ENCODE measurements at regions not wholly inside any gene's neighbourhood (a gene's known extent, or its start where the extent isn't known, plus 50 kb on each side); places are given as distances from the start of the nearest gene placed in this dataset.

GRCh38 chr5:21680641-21681040 lies 1172.5 kb downstream of the CDH12 start:
- DNase-seq (no peak), ATAC-seq (no peak)
- 84 to 89% methylated on average over 2 of the region's 2 CpGs for WGBS, 2 donors
- Histone ChIP-seq H3K36me3 (no peaks in the 10 kb centered on the region), H3K27ac (no peak overlapping the region), H3K27me3 (no peaks in the 10 kb centered on the region), H3K4me3 (no peak overlapping the region), H3K4me1 (no peaks in the 10 kb centered on the region), H3K9me3 (peaks cover 0 to 2% (median 0%) of the 10 kb centered on the region in 11 donors)
- intact Hi-C loops (cut with DNase I), result no loop called here
- no peak for TF ChIP-seq CTCF (IDR thresholded peaks at IDR 0.05)

- no peak for TF ChIP-seq CTCF (IDR thresholded peaks at IDR 0.05)
- Histone ChIP-seq H3K9me3 (peaks cover 0 to 2% (median 0%) of the 10 kb centered on the region in 11 donors), H3K4me3 (no peak overlapping the region), H3K27me3 (no peaks in the 10 kb centered on the region), H3K27ac (no peak overlapping the region), H3K36me3 (no peaks in the 10 kb centered on the region), H3K4me1 (no peaks in the 10 kb centered on the region)
- no peak for ATAC-seq
- no peak for DNase-seq
- intact Hi-C loops (cut with DNase I), result no loop called here
Measured at GRCh38 chr5:21680196-21680595, 1172.9 kb downstream of the CDH12 start.

- ATAC-seq (no peak), DNase-seq (no peak)
- Histone ChIP-seq H3K27ac (no peak overlapping the region), H3K4me3 (no peak overlapping the region), H3K27me3 (no peaks in the 10 kb centered on the region), H3K9me3 (no peaks in the 10 kb centered on the region), H3K36me3 (no peaks in the 10 kb centered on the region), H3K4me1 (no peaks in the 10 kb centered on the region)
- no peak for TF ChIP-seq CTCF (IDR thresholded peaks at IDR 0.05)
- intact Hi-C loops (cut with DNase I), result no loop called here
- 64 to 70% methylated on average over 1 of the region's 1 CpG for WGBS, 2 donors
Measured at GRCh38 chr5:21678526-21678925, 1174.6 kb downstream of the CDH12 start.

GRCh38 chr5:21672911-21673310 lies 1180.2 kb downstream of the CDH12 start:
- Histone ChIP-seq H3K27me3 (no peaks in the 10 kb centered on the region), H3K4me3 (no peak overlapping the region), H3K36me3 (no peaks in the 10 kb centered on the region), H3K27ac (no peak overlapping the region), H3K4me1 (no peaks in the 10 kb centered on the region), H3K9me3 (no peaks in the 10 kb centered on the region)
- no peak for TF ChIP-seq CTCF (IDR thresholded peaks at IDR 0.05)
- intact Hi-C loops (cut with DNase I), result no loop called here
- DNase-seq (no peak), ATAC-seq (no peak)
- WGBS, 2 donors, result 75 to 85% methylated on average over 1 of the region's 1 CpG

GRCh38 chr5:21672360-21672759 lies 1180.8 kb downstream of the CDH12 start:
- ATAC-seq, result no peak
- no peaks in the 10 kb centered on the region for H3K4me1 ChIP-seq
- no peak for TF ChIP-seq CTCF (IDR thresholded peaks at IDR 0.05)
- DNase-seq, result no peak
- H3K4me3 ChIP-seq, result no peak overlapping the region
- H3K27ac ChIP-seq, result no peak overlapping the region
- no peaks in the 10 kb centered on the region for H3K9me3 ChIP-seq
- no peaks in the 10 kb centered on the region for H3K36me3 ChIP-seq
- intact Hi-C loops (cut with DNase I), result no loop called here
- H3K27me3 ChIP-seq, result no peaks in the 10 kb centered on the region
